IMR-90 (cell line): ENCODE measurements at regions not wholly inside any gene's neighbourhood (a gene's known extent, or its start where the extent isn't known, plus 50 kb on each side); places are given as distances from the start of the nearest gene placed in this dataset.

Experiments used
- ATAC-seq: fragments of 200-7000 bp; cut with Tn5 transposase; 2 replicates; pipeline ENCODE4 v1.9.1; 2020; ENCODE audit warnings: low read depth, mild to moderate bottlenecking, moderate library complexity
- BruUV-seq: library from RNA; stranded (reverse); fragments of 400-500 nt; replicated peaks from 2 replicates; lab custom pipeline; 2021; lab: Mats Ljungman, UMichigan
- CTCF ChIA-PET: fragments of 300-600 bp; formaldehyde crosslinking; extraction: SDS; loops from one replicate; lab custom pipeline; 2021; ENCODE audit warnings: antibody characterized with exemption; lab: Yijun Ruan, JAX
- POLR2A ChIA-PET: fragments of 300-600 bp; sonication (Branson Sonifier 250); formaldehyde crosslinking; loops from one replicate; lab custom pipeline; 2022; ENCODE audit warnings: antibody characterized with exemption; ENCODE audit not compliant: unreplicated experiment; lab: Charles Lee
- DNase-seq: peaks from one replicate; pipeline ENCODE4 v3.0.0; 2013
- H2AFZ ChIP-seq: replicated peaks from 2 replicates; pipeline ENCODE3; 2013; ENCODE audit warnings: low read length, mild to moderate bottlenecking; ENCODE audit not compliant: poor library complexity
- H2AK5ac ChIP-seq: 2 replicates; pipeline ENCODE4 v1.6.1; 2013; ENCODE audit warnings: low read depth, low read length, inconsistent platforms
- H2AK9ac ChIP-seq: replicated peaks from 2 replicates; pipeline ENCODE3; 2013; ENCODE audit warnings: mild to moderate bottlenecking, low read depth, low read length, moderate library complexity; ENCODE audit not compliant: poor library complexity
- H2BK120ac ChIP-seq: 2 replicates; pipeline ENCODE4 v1.6.1; 2013; ENCODE audit warnings: low read depth, low read length, inconsistent platforms
- H2BK15ac ChIP-seq: 3 replicates; pipeline ENCODE4 v1.6.1; 2013; ENCODE audit warnings: low read depth, low read length, inconsistent platforms
- H2BK20ac ChIP-seq: 2 replicates; pipeline ENCODE4 v1.6.1; 2013; ENCODE audit warnings: low read depth, mild to moderate bottlenecking, inconsistent platforms, low read length, moderate library complexity
- H2BK5ac ChIP-seq: 2 replicates; pipeline ENCODE4 v1.6.1; 2013; ENCODE audit warnings: mild to moderate bottlenecking, low read depth, low read length, inconsistent platforms; ENCODE audit not compliant: poor library complexity, severe bottlenecking
- H3K14ac ChIP-seq: replicated peaks from 2 replicates; pipeline ENCODE4 v1.6.1; 2013; ENCODE audit warnings: low read depth, low read length, inconsistent platforms
- H3K18ac ChIP-seq: 2 replicates; pipeline ENCODE4 v1.6.1; 2013; ENCODE audit warnings: low read depth, low read length, control low read depth
- H3K23ac ChIP-seq: 2 replicates; pipeline ENCODE4 v1.6.1; 2013; ENCODE audit warnings: low read depth, low read length, inconsistent platforms
- H3K27ac ChIP-seq: 2 replicates; pipeline ENCODE4 v1.5.1; 2013; ENCODE audit warnings: mild to moderate bottlenecking, control low read depth, low read length; ENCODE audit not compliant: insufficient read depth
- H3K27me3 ChIP-seq: 2 replicates; pipeline ENCODE4 v1.6.1; 2013; ENCODE audit warnings: low read length; ENCODE audit not compliant: control insufficient read depth, insufficient read depth
- H3K36me3 ChIP-seq: 2 replicates; pipeline ENCODE4 v1.6.1; 2013; ENCODE audit warnings: low read length, mixed read lengths; ENCODE audit not compliant: control insufficient read depth, insufficient read depth
- H3K4ac ChIP-seq: 2 replicates; pipeline ENCODE4 v1.6.1; 2013; ENCODE audit warnings: low read depth, low read length, inconsistent platforms
- H3K4me1 ChIP-seq: 2 replicates; pipeline ENCODE4 v1.6.1; 2013; ENCODE audit warnings: low read length, mixed read lengths; ENCODE audit not compliant: control insufficient read depth, insufficient read depth
- H3K4me2 ChIP-seq: 2 replicates; pipeline ENCODE4 v1.6.1; 2013; ENCODE audit warnings: low read depth, mild to moderate bottlenecking, control low read depth, low read length, moderate library complexity
- H3K4me3 ChIP-seq: 2 replicates; pipeline ENCODE4 v1.5.1; 2013; ENCODE audit warnings: low read depth, mild to moderate bottlenecking, control low read depth, low read length, moderate library complexity; ENCODE audit not compliant: insufficient read depth
- H3K56ac ChIP-seq: 2 replicates; pipeline ENCODE4 v1.6.1; 2013; ENCODE audit warnings: low read length, inconsistent platforms; ENCODE audit not compliant: insufficient read depth; ENCODE audit errors: extremely low read depth
- H3K79me1 ChIP-seq, 2 experiments: 2 replicates each; pipeline ENCODE4 v1.6.1; 2013; ENCODE audit warnings: low read length in 2 of 2, inconsistent platforms in 1 of 2, low read depth in 1 of 2
- H3K9ac ChIP-seq: 2 replicates; pipeline ENCODE4 v1.6.1; 2013; ENCODE audit warnings: low read depth, low read length, control low read depth
- H3K9me1 ChIP-seq: 2 replicates; pipeline ENCODE4 v1.6.1; 2013; ENCODE audit warnings: low read length, inconsistent platforms; ENCODE audit not compliant: insufficient read depth
- H3K9me3 ChIP-seq: 2 replicates; pipeline ENCODE4 v1.6.1; 2013; ENCODE audit warnings: low read length; ENCODE audit not compliant: control insufficient read depth, insufficient read depth
- H4K20me1 ChIP-seq: 2 replicates; pipeline ENCODE4 v1.6.1; 2013; ENCODE audit warnings: low read length, inconsistent platforms; ENCODE audit not compliant: insufficient read depth
- H4K5ac ChIP-seq: 2 replicates; pipeline ENCODE4 v1.6.1; 2013; ENCODE audit warnings: mild to moderate bottlenecking, low read depth, low read length, control low read depth
- H4K8ac ChIP-seq, 2 experiments: 2 replicates each; pipeline ENCODE4 v1.6.1; 2013; ENCODE audit warnings: low read depth in 2 of 2, low read length in 2 of 2, control low read depth in 1 of 2, inconsistent platforms in 1 of 2
- H4K91ac ChIP-seq: 2 replicates; pipeline ENCODE4 v1.6.1; 2013; ENCODE audit warnings: low read depth, low read length, inconsistent platforms; ENCODE audit not compliant: insufficient read depth
- CTCF ChIP-seq: conservative IDR thresholded peaks from 2 replicates; pipeline ENCODE4 v1.5.1; 2012; ENCODE audit warnings: mild to moderate bottlenecking, low read depth, low read length, improper control_type of control experiment
- MAZ ChIP-seq: IDR thresholded peaks from 2 replicates; pipeline ENCODE4 v1.6.1; 2012; ENCODE audit warnings: low read depth, mild to moderate bottlenecking, low read length, improper control_type of control experiment, moderate library complexity, borderline replicate concordance
- SMC3 ChIP-seq: fragments of 150-350 bp; IDR thresholded peaks from 2 replicates; pipeline ENCODE4 v1.6.1; 2016; ENCODE audit warnings: low read depth, mild to moderate bottlenecking, antibody characterized with exemption, low read length, moderate library complexity
- USF2 ChIP-seq: fragments of 150-350 bp; IDR thresholded peaks from 2 replicates; pipeline ENCODE4 v1.6.1; 2017; ENCODE audit warnings: mild to moderate bottlenecking, antibody characterized with exemption, low read length, low read depth
- WGBS, 2 experiments: methylation state at CpG; one replicate each; pipeline versions ENCODE4 v1.1.5 to v1.1.7; 2013; ENCODE audit warnings: missing lambda C conversion rate in 2 of 2; ENCODE audit not compliant: insufficient read length in 1 of 2; ENCODE audit errors: extremely low coverage in 2 of 2; 5-methylcytosine and 5-hydroxymethylcytosine counted together
- dilution Hi-C: fragments of 300-500 bp; cut with HindIII; formaldehyde crosslinking; loops from one replicate; pipeline ENCODE4 v1.14.3; 2018; ENCODE audit warnings: low sequenced_read_pairs; ENCODE audit not compliant: unreplicated experiment
- in situ Hi-C: fragments of 300-500 bp; cut with MboI; formaldehyde crosslinking; loops from 3 replicates; pipeline ENCODE4 v1.14.3; 2019; ENCODE audit warnings: low sequenced_read_pairs, inconsistent platforms, mixed read lengths
- intact Hi-C: fragments of 100-400 bp; cut with micrococcal nuclease; formaldehyde crosslinking; loops from 2 replicates; pipeline ENCODE4 v1.10.0; 2022

- H3K4me2 ChIP-seq, result no peak overlapping the region
- no peaks in the 10 kb centered on the region for H3K36me3 ChIP-seq
- no peaks in the 10 kb centered on the region for H3K79me1 ChIP-seq
- no peak overlapping the region for H2BK5ac ChIP-seq
- peaks cover 4% of the 10 kb centered on the region; the same call in 1 of the 2 replicates for H3K27me3 ChIP-seq
- dilution Hi-C loops, result no loop called here
- no peak overlapping the region for H3K56ac ChIP-seq
- intact Hi-C loops, result no loop called here
- ChIA-PET POLR2A (no interaction called here), CTCF (no interaction called here)
- WGBS, 2 experiments, result 80% methylated on average over 1 of the region's 1 CpG; no CpG with 5 or more reads in 1 of the 2 experiments
- H3K9me3 ChIP-seq, result no peaks in the 10 kb centered on the region; the same call in 1 of the 2 replicates
- no peaks in the 10 kb centered on the region; the same call in 1 of the 2 replicates for H3K4me1 ChIP-seq
- H2AK9ac ChIP-seq, result no peak overlapping the region
- H3K9ac ChIP-seq, result no peak overlapping the region
- H3K9me1 ChIP-seq, result no peaks in the 10 kb centered on the region
- ATAC-seq (no peak), DNase-seq (no peak)
- H2BK120ac ChIP-seq, result no peak overlapping the region
- H4K5ac ChIP-seq, result no peak overlapping the region
- no peak overlapping the region for H2BK15ac ChIP-seq
- no peak overlapping the region for H4K8ac ChIP-seq
- no TSS peak for BruUV-seq
- in situ Hi-C loops, result no loop called here
- H2AK5ac ChIP-seq, result no peak overlapping the region
- H4K91ac ChIP-seq, result no peak overlapping the region
- H3K18ac ChIP-seq, result no peak overlapping the region
- H3K4ac ChIP-seq, result no peak overlapping the region
- no peak for TF ChIP-seq MAZ
- no peak for TF ChIP-seq CTCF
- TF ChIP-seq USF2, result no peak
- TF ChIP-seq SMC3, result no peak
- H3K4me3 ChIP-seq, result no peak overlapping the region
- H2AFZ ChIP-seq, result no peak overlapping the region
- H4K20me1 ChIP-seq, result no peaks in the 10 kb centered on the region
- H3K14ac ChIP-seq, result no peak overlapping the region
- no peak overlapping the region for H3K23ac ChIP-seq
- H3K27ac ChIP-seq, result no peak overlapping the region
- H2BK20ac ChIP-seq, result no peak overlapping the region
Observed at GRCh38 chr21:35915030-35915429, 145.3 kb downstream of the SETD4 start.
